GM23248 (cell line): ENCODE measurements at regions not wholly inside any gene's neighbourhood (a gene's known extent, or its start where the extent isn't known, plus 50 kb on each side); places are given as distances from the start of the nearest gene placed in this dataset.

Experiments
- EZH2 ChIP-seq: fragments of 200-600 bp; sonication (generic); IDR thresholded peaks from 2 replicates; pipeline ENCODE4 v1.6.1; 2018; ENCODE audit warnings: antibody characterized with exemption, mild to moderate bottlenecking; ENCODE audit not compliant: insufficient read depth, poor library complexity, severe bottlenecking
- EZH2phosphoT487 ChIP-seq: fragments of 200-600 bp; sonication (generic); IDR thresholded peaks from 2 replicates; pipeline ENCODE4 v1.6.1; 2018; ENCODE audit warnings: antibody characterized with exemption, moderate library complexity, mild to moderate bottlenecking, low read depth; ENCODE audit not compliant: insufficient read depth

DNA sequence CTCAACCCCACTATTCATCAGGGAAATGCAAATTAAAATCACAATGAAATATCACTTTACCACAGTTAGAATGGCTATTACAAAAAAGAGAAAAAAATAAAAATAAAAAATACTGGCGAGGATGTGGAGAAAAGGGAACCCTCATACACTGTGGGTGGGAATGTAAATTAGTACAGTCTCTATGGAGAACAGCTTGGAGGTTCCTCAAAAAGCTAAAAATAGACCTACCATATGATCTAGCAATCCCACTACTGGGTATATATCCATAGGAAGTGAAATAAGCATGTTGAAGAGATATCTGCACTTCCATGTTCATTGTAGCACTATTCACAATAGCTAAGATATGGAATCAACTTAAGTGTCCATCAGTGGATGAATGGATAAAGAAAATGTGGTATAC lies 50.5 kb upstream of the PAGE1 start:
- TF ChIP-seq EZH2phosphoT487 (no peak), EZH2 (no peak)
